ENCODE measurements at regions not wholly inside any gene's neighbourhood (a gene's known extent, or its start where the extent isn't known, plus 50 kb on each side); places are given as distances from the start of the nearest gene placed in this dataset.
"Not testable (repeated sequence)": the region's sequence is repeated elsewhere in the genome, so short reads cannot be mapped to it uniquely, and the experiment has no call there.

GRCh38 chr1:90812237-90812636 is 95.1 kb upstream of the BARHL2 start:
- TF ChIP-seq CTCF, POLR2A (IDR thresholded peaks at IDR 0.05): not testable (repeated sequence)
